Activated CD4-positive, alpha-beta T cell treated with anti-CD3 and anti-CD28 coated beads for 24 hours (primary cell): ENCODE measurements at regions not wholly inside any gene's neighbourhood (a gene's known extent, or its start where the extent isn't known, plus 50 kb on each side); places are given as distances from the start of the nearest gene placed in this dataset.

Experiments used
- DNase-seq, 2 donors: peaks; one replicate each; pipeline ENCODE4 v3.0.0-alpha.2; 2020; ENCODE audit warnings: low read depth in 2 of 2

DNA sequence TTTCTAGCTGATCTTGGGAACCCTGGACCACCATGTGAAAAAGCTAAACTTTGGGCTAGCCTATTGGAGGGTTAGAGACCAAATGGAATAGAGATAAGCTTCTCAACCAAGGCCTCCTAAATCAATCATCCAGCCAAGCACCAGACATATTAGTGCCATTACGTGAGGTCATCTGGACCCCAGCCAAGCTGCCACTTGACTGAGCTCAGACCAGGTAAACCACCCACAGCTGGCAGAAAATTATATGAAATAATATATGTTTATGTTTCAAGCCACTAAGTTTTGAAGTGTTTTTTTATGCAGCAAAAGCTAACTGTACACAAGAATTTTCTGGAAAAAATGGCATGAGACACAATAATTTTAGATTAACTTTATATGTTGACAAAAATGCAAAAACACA lies 82.6 kb upstream of the PCGF5 start:
- no peak for DNase-seq

DNA sequence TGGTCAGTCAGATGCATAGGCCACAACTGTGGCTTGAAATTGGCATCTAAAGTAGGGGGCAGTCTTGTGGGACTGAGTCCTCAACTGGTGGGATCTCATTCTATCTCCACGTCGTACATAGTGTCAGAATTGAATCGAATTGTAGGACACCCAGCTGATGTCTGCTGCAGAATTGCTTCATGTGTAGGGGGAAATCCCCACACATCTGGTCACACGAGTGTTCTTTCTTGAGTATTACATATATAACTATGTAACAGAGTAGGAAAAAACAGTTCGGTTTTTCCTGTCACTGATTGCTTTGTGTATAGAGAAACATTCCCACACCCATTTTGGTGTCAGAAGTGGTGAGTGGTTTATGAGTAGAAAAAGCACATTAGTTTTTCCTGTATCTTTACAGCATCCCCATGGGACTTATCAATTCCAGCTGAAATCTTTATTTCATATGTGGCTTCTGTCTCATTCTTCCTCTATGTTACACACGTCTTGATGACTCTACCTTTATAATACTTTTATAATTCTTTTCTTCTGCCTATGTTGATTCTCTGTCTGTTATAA lies 79.4 kb upstream of the PCGF5 start:
- DNase-seq: no peak

DNA sequence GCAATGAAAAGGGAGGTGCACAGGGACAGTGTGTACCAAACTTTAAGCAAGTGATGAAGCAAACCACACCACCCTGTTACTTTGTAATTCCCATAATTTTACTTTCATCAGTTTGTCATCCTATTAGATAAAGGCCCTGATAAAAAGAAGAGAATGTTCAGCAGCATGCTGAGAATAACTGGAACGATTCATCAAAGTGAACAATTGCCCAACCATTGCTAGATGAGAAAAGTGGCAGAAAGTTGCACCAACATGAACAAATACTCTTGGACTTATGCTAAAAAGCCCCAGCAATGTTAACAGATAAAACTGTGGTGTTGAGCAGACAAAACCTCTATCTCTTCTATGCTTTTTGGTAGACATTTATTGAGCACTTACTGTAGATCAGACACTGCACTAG lies 75.5 kb upstream of the PCGF5 start:
- no peak for DNase-seq

GRCh38 chr10:91146146-91146545 lies 74.3 kb upstream of the PCGF5 start:
- no peak for DNase-seq

DNA sequence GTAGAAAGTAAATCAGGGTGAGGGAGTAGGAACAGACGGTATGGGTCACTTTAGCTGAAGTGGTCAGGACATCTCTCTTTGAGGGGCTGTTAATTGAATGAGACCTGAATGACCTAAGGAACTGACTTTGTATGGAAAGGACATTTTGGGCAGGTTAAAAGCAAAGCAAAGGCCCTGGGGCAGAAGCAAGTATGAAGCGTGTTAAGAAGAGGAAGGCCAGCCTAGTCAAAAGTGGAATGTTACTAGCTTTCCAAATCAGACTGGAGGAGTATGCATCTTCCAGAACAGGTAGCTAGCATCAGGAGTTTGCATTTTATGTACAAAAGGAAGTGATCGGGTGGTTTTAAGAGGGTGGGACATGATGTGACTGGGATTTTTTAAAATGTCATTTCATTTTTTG lies 70.9 kb upstream of the PCGF5 start:
- no peak for DNase-seq

GRCh38 chr10:91150631-91151030 lies 69.8 kb upstream of the PCGF5 start:
- no peak for DNase-seq

GRCh38 chr10:91153508-91153907 lies 67.0 kb upstream of the PCGF5 start:
- DNase-seq: no peak

DNA sequence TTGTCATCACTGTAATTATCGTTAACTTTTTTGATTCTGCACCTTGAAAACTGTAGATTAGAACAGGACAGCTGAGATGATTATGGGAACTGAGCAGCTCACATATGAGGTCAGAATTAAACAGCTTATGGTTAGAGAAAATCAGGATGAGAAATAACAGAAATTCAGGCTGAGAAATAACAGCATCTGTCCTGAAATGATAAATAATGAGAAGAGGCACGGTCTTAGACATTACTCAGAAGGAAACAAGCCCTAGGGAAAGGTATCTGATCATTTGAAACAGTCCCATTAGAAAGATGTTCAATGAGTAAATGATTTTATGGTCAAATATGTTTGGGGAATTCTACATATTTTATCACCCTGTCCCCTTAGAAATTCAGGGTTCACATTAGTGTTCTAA lies 65.6 kb upstream of the PCGF5 start:
- no peak for DNase-seq

GRCh38 chr10:91156196-91156595 lies 64.3 kb upstream of the PCGF5 start:
- DNase-seq: no peak

DNA sequence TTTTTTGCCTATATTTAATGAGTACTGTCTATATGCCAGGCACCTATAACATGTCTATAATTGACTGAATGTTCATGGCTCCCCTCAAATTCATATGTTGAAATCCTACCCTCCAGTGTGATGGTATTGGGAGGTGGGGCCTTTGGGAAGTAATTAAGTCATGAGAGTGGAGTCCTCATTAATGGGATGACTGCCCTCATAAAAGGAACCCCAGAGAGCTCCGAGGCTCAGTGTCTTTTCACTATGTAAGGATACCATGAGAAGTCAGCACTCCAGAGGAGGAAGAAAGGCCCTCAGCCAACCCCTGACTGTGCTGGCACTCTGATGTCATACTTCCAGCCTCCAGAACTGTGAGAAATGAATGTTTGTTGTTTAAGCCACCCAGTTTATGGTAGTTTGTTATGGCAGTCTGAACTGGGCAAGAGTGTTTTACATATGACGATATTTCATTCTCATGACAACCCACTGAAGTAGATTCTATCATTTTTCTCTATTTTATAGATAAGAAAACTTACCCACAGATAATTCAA lies 61.1 kb upstream of the PCGF5 start:
- DNase-seq: no peak

DNA sequence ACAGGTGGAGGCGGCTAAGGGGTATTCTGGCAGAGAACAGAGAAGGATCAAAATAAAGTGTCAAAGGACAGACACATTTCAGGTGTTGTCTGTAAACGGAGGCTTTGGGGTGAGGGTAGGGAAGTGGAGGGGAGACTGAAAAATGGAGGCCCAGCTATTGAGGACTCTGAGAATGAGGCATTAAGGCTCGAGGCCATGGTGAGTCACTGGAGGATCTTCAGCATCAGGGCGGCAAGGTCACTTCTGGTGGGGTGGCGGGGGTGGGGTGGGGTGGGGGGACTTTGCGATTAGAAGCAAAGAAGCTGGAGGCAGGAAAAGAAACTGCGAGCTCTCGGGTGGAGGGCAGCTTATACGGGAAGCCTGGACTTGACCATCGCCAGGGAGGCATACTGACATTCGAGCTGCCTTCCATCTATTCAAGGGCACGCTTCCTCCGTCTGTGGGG lies 58.4 kb upstream of the PCGF5 start:
- peak in 1 of 2 donors; percentile 1 for DNase-seq

- DNase-seq: peak; percentile 42 to 46
Measured at GRCh38 chr10:91162495-91163268, 57.8 kb upstream of the PCGF5 start.

- peak; percentile 19 to 41 for DNase-seq
Measured at GRCh38 chr10:91163269-91163868, 57.1 kb upstream of the PCGF5 start.

DNA sequence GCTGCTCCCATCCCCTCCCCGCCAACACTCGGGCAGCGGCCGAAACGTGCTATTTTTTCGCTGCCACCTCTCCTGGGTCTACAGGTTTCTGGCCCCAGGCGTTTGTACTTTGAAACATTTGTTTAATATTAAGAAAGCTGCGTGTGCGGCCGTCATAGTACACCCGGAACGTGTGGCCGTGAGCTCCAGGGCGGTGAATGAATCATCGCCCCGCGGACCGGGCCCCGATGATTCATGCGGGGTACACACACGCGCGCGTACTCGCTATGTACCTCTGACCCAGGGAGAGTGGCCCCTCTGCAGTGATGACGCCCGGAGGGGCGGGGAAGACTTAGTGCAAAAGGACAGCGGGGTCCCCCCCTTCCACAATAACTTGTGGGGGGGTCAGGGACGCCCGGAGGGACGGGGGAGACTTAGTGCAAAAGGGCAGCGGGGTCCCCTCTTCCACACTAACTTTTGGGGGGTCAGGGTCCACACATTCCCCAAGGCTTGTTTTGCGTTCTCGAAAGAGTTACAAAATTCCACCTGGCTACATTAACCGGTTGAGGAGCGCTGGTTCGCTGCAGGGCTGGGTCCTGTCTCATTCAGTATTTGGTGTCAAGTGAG lies 56.5 kb upstream of the PCGF5 start:
- peak; percentile 30 to 60 for DNase-seq

GRCh38 chr10:91164520-91165065 lies 55.9 kb upstream of the PCGF5 start:
- no peak for DNase-seq

DNA sequence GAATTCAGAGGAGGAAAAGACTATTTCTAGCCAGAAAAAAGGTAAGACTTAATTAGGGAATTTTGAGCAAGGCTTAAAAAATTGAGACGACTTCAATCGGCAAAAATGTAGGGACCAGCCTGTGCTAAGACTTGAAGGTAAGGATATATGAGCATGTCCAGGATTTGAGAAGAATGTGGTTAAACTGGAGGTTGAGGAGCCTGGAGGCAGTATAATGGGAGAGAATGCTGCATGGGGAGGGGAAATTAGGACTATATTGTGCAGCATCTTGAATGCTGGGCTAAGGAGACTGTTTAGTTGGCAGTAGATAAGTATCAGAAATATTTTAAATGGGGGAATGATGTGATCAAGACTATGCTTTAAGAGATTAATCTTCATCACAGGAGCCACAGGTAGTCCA lies 53.1 kb upstream of the PCGF5 start:
- DNase-seq: no peak

- no peak for DNase-seq
Measured at GRCh38 chr10:91170418-91170817, 50.0 kb upstream of the PCGF5 start.
